ENCODE measurements at regions not wholly inside any gene's neighbourhood (a gene's known extent, or its start where the extent isn't known, plus 50 kb on each side); places are given as distances from the start of the nearest gene placed in this dataset.
A peak's percentile ranks its signal among the peaks of the same experiment; 100 is the strongest.

- H3K9me3 ChIP-seq, result no peaks in the 10 kb centered on the region
- H3K36me3 ChIP-seq (replicated peaks), result no peaks in the 10 kb centered on the region
- no peak overlapping the region for H3K4me3 ChIP-seq
- in situ Hi-C loops (cut with MboI; ENCODE audit: low sequenced_read_pairs), result no loop called here
- no peak for DNase-seq (ENCODE audit: low spot score in 2 of 2)
- H3K27me3 ChIP-seq (ENCODE audit: low read depth), result no peaks in the 10 kb centered on the region
- no peaks in the 10 kb centered on the region for H3K4me1 ChIP-seq
Measured at GRCh38 chr1:30196872-30197638, 526.3 kb downstream of the MATN1 start.

DNA sequence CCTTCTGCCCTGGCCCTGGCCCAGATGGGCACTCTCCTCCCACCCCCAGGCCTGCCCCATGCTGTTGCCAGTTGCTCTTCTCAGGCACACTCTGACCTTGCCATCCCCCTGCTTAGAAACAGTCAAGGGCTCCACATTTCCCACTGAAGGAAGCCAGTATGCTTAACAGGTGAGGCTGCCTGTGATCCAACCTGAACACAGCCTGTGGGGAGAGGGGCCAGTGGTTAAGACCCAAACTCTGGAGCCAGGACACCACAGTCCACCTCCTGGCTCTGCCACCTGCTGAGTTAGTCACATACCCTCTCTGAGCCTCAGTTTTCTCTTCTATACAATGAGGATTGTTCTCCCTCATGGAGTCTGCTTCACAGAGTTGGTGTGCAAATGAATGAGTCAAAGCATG, 526.9 kb downstream of the MATN1 start:
- DNase-seq (ENCODE audit: low spot score in 2 of 2), result no peak
- in situ Hi-C loops (cut with MboI; ENCODE audit: low sequenced_read_pairs), result no loop called here

DNA sequence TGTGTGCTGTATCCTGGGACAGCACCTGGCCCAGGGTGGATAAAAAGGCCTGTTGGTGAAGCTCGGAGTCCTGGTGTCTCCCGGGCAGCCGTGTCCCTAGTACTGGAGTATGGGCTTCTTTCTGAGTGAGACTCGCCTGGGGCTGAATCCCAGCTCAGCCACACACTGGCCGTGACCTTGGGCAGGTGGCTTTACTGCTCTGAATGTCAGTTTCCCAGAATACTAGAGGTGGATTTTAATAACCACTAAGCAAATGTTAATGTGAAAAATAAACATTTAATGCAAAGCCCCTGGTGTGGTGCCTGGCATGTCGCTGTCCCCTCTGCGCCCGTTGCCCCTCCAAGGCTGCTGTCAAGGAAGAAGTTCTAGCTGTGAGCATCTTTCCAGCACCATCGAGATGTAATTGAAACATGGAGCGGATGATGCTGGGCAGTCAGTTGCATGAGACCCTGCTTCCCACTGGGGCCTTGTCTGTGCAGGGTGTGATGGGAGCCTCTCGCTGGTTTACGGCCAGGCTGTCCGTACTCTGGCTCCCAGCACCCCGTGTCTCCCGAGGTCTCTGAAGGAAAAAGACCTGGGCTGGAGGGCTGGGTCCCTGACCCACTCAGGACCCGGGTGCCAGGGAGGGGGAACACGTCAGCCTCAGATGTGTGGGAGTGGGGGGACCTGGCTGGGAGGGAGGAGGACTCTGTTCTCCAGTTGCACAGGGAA, 527.8 kb downstream of the MATN1 start:
- Histone ChIP-seq H3K27me3 (ENCODE audit: low read depth) (no peaks in the 10 kb centered on the region), H3K36me3 (replicated peaks) (no peaks in the 10 kb centered on the region), H3K4me1 (no peaks in the 10 kb centered on the region), H3K4me3 (no peak overlapping the region), H3K9me3 (no peaks in the 10 kb centered on the region)
- in situ Hi-C loops (cut with MboI; ENCODE audit: low sequenced_read_pairs), result no loop called here
- DNase-seq (ENCODE audit: low spot score in 2 of 2), result no peak

More for the DNA sequence above, 526.9 kb downstream of the MATN1 start:
- H3K36me3 ChIP-seq (replicated peaks), result no peaks in the 10 kb centered on the region
- no peak overlapping the region for H3K4me3 ChIP-seq
- no peaks in the 10 kb centered on the region for H3K27me3 ChIP-seq (ENCODE audit: low read depth)
- no peaks in the 10 kb centered on the region for H3K9me3 ChIP-seq
- no peaks in the 10 kb centered on the region for H3K4me1 ChIP-seq

GRCh38 chr1:30194741-30195423, 528.5 kb downstream of the MATN1 start:
- Histone ChIP-seq H3K4me1 (no peaks in the 10 kb centered on the region), H3K9me3 (no peaks in the 10 kb centered on the region), H3K36me3 (replicated peaks) (no peaks in the 10 kb centered on the region), H3K27me3 (ENCODE audit: low read depth) (no peaks in the 10 kb centered on the region), H3K4me3 (no peak overlapping the region)
- in situ Hi-C loops (cut with MboI; ENCODE audit: low sequenced_read_pairs), result no loop called here
- no peak for DNase-seq (ENCODE audit: low spot score in 2 of 2)

DNA sequence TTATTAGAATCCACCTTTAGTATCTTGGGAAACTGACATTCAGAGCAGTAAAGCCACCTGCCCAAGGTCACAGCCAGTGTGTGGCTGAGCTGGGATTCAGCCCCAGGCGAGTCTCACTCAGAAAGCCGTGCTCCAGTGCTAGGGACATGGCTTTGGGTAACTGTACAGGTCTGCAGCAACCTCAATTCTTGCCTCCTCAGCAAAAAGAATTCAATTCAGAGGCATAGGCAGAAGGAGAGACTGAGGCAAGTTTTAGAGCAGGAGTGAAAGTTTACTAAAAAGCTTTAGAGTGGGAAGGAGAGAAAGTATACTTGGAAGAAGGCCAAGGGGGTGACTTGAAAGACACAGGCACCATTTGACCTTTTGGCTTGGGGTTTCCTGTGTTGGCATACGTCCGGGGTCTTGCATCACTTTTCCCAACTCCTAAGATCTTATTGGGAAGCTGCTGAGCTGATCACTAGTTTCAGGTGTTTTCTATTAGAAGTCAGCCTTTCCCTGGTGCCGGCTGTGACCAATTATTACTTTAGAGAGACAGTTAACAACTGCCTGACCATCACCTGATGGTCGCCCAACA, 529.3 kb downstream of the MATN1 start:
- DNase-seq (ENCODE audit: low spot score in 2 of 2), result no peak
- in situ Hi-C loops (cut with MboI; ENCODE audit: low sequenced_read_pairs), result no loop called here
- no peaks in the 10 kb centered on the region for H3K36me3 ChIP-seq (replicated peaks)

DNA sequence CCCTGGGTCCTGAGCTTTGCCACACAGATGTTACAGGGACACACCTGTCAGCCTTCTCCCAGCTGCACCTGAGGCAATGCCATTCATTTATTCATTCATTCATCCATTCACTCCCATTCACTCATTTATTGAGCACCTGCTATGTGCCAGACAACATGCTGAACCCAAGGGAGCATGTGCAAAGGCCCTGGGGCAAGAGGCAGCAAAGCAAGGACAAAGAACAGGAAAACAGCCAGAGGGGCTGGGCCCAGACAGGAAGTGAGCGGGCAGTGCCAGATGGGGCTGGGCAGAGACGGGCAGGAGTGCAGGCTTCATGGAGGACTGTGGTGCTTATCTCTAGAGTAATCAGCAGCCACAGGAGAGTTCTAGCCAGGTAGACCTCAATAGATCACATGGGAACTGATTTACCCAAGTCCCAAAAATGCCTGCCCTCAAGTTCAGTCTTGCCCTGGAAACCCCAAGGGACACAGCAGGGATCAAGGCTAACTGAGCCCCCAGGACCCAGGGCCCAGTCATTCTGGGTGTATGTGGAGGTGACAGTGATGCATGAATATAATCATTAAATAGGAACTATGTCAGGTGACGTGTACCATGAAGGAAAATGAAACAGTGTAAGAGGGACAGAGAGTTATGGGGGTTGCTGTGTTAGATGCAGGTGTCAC, 530.3 kb downstream of the MATN1 start:
- no peaks in the 10 kb centered on the region for H3K36me3 ChIP-seq (replicated peaks)
- no peaks in the 10 kb centered on the region for H3K9me3 ChIP-seq
- no peak overlapping the region for H3K4me3 ChIP-seq
- H3K4me1 ChIP-seq, result no peaks in the 10 kb centered on the region
- no peak for DNase-seq (ENCODE audit: low spot score in 2 of 2)
- in situ Hi-C loops (cut with MboI; ENCODE audit: low sequenced_read_pairs), result no loop called here
- no peaks in the 10 kb centered on the region for H3K27me3 ChIP-seq (ENCODE audit: low read depth)

More for the DNA sequence above, 529.3 kb downstream of the MATN1 start:
- Histone ChIP-seq H3K4me3 (no peak overlapping the region), H3K4me1 (no peaks in the 10 kb centered on the region), H3K9me3 (no peaks in the 10 kb centered on the region), H3K27me3 (ENCODE audit: low read depth) (no peaks in the 10 kb centered on the region)

DNA sequence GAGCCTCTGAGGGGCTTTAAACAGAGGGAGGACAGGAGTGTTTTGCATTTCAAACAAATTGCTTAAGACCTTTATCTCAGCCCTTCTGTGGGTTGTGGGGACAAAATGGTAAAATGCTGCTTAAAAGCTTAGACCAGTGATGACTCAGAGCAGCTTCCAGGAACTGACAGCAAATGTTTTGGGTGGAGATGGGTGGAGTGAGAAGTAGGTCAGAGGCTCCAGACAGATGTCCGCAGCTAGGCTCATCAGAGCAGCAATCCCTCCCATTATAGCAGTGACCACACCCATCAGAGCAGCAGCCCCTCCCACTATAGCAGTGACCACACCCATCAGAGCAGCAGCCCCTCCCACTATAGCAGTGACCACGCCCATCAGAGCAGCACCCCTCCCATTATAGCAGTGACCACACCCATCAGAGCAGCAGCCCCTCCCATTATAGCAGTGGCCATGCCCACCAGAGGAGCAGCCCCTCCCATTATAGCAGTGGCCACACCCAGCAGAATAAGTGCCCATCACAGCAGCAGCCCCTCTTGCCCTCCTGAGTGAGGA, 532.2 kb downstream of the MATN1 start:
- in situ Hi-C loops (cut with MboI; ENCODE audit: low sequenced_read_pairs), result no loop called here
- Histone ChIP-seq H3K36me3 (replicated peaks) (no peaks in the 10 kb centered on the region), H3K9me3 (no peaks in the 10 kb centered on the region), H3K4me1 (no peaks in the 10 kb centered on the region), H3K4me3 (no peak overlapping the region), H3K27me3 (ENCODE audit: low read depth) (no peaks in the 10 kb centered on the region)
- peak in 1 of 2 experiments; percentile 32 for DNase-seq (ENCODE audit: low spot score in 2 of 2)

DNA sequence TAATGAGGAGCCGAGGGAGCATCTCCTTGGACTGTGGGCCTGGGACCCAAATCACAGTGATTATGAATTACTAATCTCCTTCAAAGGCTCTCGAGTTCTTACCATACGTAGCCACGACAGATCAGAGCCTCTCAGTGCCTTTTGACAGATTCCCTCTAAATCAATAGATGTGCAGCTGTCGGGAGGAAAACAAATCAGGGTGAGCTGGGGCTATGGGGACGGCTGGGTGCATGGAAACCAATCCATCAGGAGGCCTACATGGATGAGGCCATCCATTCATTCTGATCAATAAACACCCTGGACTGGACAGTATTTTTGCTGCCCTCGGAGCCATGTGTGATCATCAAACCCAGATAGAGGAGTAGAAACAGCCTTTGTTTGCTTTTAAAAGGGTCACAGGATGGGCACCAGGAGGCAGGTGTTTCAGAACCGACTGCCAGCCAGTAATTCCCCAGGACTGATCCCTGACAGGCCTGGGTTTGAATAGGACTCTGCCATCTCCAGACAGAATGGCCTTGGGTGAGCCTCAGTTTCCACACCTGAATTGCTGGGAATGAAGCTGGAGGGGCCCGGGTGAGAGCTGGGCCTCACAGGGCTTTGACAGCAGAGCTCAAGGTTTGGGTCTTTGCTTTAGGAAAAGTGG, 532.8 kb downstream of the MATN1 start:
- Histone ChIP-seq H3K4me3 (no peak overlapping the region), H3K36me3 (replicated peaks) (no peaks in the 10 kb centered on the region), H3K27me3 (ENCODE audit: low read depth) (no peaks in the 10 kb centered on the region), H3K9me3 (no peaks in the 10 kb centered on the region), H3K4me1 (no peaks in the 10 kb centered on the region)
- DNase-seq (ENCODE audit: low spot score in 2 of 2), result no peak
- in situ Hi-C loops (cut with MboI; ENCODE audit: low sequenced_read_pairs), result no loop called here

DNA sequence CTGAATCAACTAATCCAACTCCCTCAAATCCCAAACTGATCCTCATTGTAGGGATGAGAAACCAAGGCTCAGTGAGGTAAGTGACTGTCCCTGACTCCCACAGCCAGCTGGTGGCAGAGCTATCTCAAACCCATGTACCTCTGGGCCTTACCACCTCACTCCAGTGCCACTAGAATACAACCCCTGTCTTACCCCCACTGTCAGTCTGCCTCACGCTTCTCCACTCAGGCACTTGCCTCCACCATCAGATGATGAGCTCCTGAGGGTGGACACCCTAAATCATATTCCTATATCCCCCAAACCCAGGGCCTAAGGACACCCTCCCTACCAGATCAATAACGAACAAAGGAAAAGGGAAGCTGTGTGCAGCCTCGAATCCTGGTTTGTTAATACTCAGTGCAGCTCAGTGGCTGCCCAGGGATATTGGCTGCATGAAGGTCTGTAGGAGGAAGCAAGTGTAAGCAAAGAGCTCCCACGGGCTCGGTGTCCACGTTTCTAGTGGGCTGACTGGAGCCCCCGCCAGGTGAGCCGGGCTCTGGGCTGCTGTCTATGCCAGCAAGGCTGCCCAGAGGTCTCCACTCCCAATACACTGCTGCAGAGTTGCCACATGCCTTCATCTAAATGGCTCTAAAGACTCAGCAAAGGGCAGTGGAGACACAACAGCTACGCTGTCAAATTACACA, 533.4 kb downstream of the MATN1 start:
- Histone ChIP-seq H3K4me1 (no peaks in the 10 kb centered on the region), H3K4me3 (no peak overlapping the region), H3K27me3 (ENCODE audit: low read depth) (no peaks in the 10 kb centered on the region), H3K9me3 (no peaks in the 10 kb centered on the region), H3K36me3 (replicated peaks) (no peaks in the 10 kb centered on the region)
- DNase-seq (ENCODE audit: low spot score in 2 of 2), result no peak
- in situ Hi-C loops (cut with MboI; ENCODE audit: low sequenced_read_pairs), result no loop called here

GRCh38 chr1:30188999-30189398, 534.4 kb downstream of the MATN1 start:
- Histone ChIP-seq H3K9me3 (no peaks in the 10 kb centered on the region), H3K4me1 (no peaks in the 10 kb centered on the region), H3K27me3 (ENCODE audit: low read depth) (no peaks in the 10 kb centered on the region), H3K36me3 (replicated peaks) (no peaks in the 10 kb centered on the region), H3K4me3 (no peak overlapping the region)
- in situ Hi-C loops (cut with MboI; ENCODE audit: low sequenced_read_pairs), result no loop called here
- no peak for DNase-seq (ENCODE audit: low spot score in 2 of 2)

- H3K27me3 ChIP-seq (ENCODE audit: low read depth), result no peaks in the 10 kb centered on the region
- in situ Hi-C loops (cut with MboI; ENCODE audit: low sequenced_read_pairs), result no loop called here
Measured at GRCh38 chr1:30188329-30188728, 535.1 kb downstream of the MATN1 start.

DNA sequence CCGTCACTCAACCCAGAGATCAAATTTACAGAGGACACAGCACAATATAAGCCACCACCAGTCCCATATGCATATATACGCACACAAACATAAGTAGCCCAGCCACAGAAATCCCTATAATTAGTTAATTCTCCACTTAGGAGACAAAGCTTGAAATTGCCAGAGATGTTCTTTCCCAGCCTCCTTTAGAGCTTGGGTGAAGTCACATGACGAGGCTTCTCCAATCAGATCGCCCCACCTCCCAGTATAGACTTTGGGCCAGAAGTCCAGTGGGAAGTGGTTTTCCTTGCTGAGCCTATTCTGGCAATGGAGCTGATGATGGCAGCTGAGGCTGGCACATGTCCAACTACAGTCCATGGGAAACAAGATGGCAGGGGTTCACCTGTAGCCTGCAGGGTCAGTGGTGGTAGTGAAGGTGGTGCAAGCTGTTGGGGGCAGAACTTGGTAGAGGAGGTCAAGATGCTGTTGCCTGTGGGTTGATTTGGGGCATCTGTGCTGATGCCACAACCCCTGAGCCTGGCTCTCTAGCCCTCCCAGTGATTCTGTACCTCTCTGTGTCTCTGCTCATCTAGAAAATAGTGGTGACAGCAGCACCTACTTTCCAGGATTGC, 535.9 kb downstream of the MATN1 start:
- in situ Hi-C loops (cut with MboI; ENCODE audit: low sequenced_read_pairs), result no loop called here
- H3K27me3 ChIP-seq (ENCODE audit: low read depth), result no peaks in the 10 kb centered on the region
- no peak for DNase-seq (ENCODE audit: low spot score in 2 of 2)
- no peak overlapping the region for H3K4me3 ChIP-seq
- H3K36me3 ChIP-seq (replicated peaks), result no peaks in the 10 kb centered on the region
- no peaks in the 10 kb centered on the region for H3K4me1 ChIP-seq
- H3K9me3 ChIP-seq, result no peaks in the 10 kb centered on the region

More at GRCh38 chr1:30188329-30188728, 535.1 kb downstream of the MATN1 start:
- H3K4me3 ChIP-seq, result no peak overlapping the region
- no peaks in the 10 kb centered on the region for H3K36me3 ChIP-seq (replicated peaks)
- H3K9me3 ChIP-seq, result no peaks in the 10 kb centered on the region
- no peak for DNase-seq (ENCODE audit: low spot score in 2 of 2)
- H3K4me1 ChIP-seq, result no peaks in the 10 kb centered on the region

Measured in HAP-1 (cell line).